PC-9 (cell line): ENCODE measurements at regions not wholly inside any gene's neighbourhood (a gene's known extent, or its start where the extent isn't known, plus 50 kb on each side); places are given as distances from the start of the nearest gene placed in this dataset.
A peak's percentile ranks its signal among the peaks of the same experiment; 100 is the strongest.

Experiments
- BruUV-seq: library from RNA; stranded (reverse); fragments of 400-500 nt; replicated peaks from 2 replicates; lab custom pipeline; 2021; lab: Mats Ljungman, UMichigan
- CTCF ChIA-PET: fragments of 300-600 bp; sonication (Branson Sonifier 250); formaldehyde crosslinking; loops from one replicate; lab custom pipeline; 2022; ENCODE audit warnings: antibody characterized with exemption; lab: Charles Lee
- POLR2A ChIA-PET: fragments of 300-600 bp; sonication (Branson Sonifier 250); formaldehyde crosslinking; loops from one replicate; lab custom pipeline; 2022; ENCODE audit warnings: antibody characterized with exemption; ENCODE audit not compliant: unreplicated experiment; lab: Charles Lee
- DNase-seq, 2 experiments: peaks; one replicate each; pipeline versions ENCODE4 v3.0.0 to v3.0.0-alpha.2; 2015 to 2022; ENCODE audit warnings: mixed read lengths in 1 of 2
- H2AFZ ChIP-seq: fragments of 200-600 bp; sonication (generic); 2 replicates; pipeline ENCODE4 v1.8.1; 2017; ENCODE audit warnings: antibody characterized with exemption
- H3F3A ChIP-seq: fragments of 200-600 bp; sonication (generic); 2 replicates; pipeline ENCODE4 v1.8.1; 2017; ENCODE audit warnings: antibody characterized with exemption, mild to moderate bottlenecking, low read depth; ENCODE audit not compliant: insufficient read depth
- H3K27ac ChIP-seq: fragments of 200-600 bp; sonication (generic); 2 replicates; pipeline ENCODE4 v1.6.1; 2016; ENCODE audit warnings: mixed run types
- H3K27me3 ChIP-seq: fragments of 200-600 bp; sonication (generic); 2 replicates; pipeline ENCODE4 v1.6.1; 2016; ENCODE audit warnings: low read depth, mixed run types; ENCODE audit not compliant: insufficient read depth
- H3K36me3 ChIP-seq: fragments of 200-600 bp; sonication (generic); 2 replicates; pipeline ENCODE4 v1.6.1; 2016; ENCODE audit warnings: low read depth, mixed run types
- H3K4me1 ChIP-seq: fragments of 200-600 bp; sonication (generic); replicated peaks from 2 replicates; pipeline ENCODE4 v1.6.1; 2016; ENCODE audit warnings: mixed run types; ENCODE audit not compliant: insufficient read depth
- H3K4me2 ChIP-seq: fragments of 200-600 bp; sonication (generic); 2 replicates; pipeline ENCODE4 v1.6.1; 2017; ENCODE audit warnings: mixed run types
- H3K4me3 ChIP-seq: fragments of 200-600 bp; sonication (generic); 2 replicates; pipeline ENCODE4 v1.6.1; 2016; ENCODE audit warnings: mixed run types
- H3K79me2 ChIP-seq: fragments of 200-600 bp; sonication (generic); 2 replicates; pipeline ENCODE4 v1.6.1; 2017; ENCODE audit warnings: low read depth, mixed run types
- H3K9me2 ChIP-seq: fragments of 200-600 bp; sonication (generic); 2 replicates; pipeline ENCODE4 v1.8.1; 2017; ENCODE audit warnings: mild to moderate bottlenecking; ENCODE audit not compliant: insufficient read depth
- H3K9me3 ChIP-seq: fragments of 200-600 bp; sonication (generic); 2 replicates; pipeline ENCODE4 v1.8.1; 2016; ENCODE audit warnings: low read depth; ENCODE audit not compliant: insufficient read depth
- H4K20me1 ChIP-seq: fragments of 200-600 bp; sonication (generic); 2 replicates; pipeline ENCODE4 v1.8.1; 2017; ENCODE audit not compliant: insufficient read depth
- EZH2 ChIP-seq: fragments of 200-600 bp; sonication (generic); IDR thresholded peaks from 2 replicates; pipeline ENCODE4 v1.8.0; 2017; ENCODE audit warnings: antibody characterized with exemption, low read depth
- intact Hi-C: fragments of 100-400 bp; cut with micrococcal nuclease; formaldehyde crosslinking; loops from one replicate; pipeline ENCODE4 v1.10.0; 2022; ENCODE audit not compliant: unreplicated experiment
- TF ChIP-seq, protein P1 (sequence below): fragments of 200-600 bp; sonication (generic); conservative IDR thresholded peaks from 2 replicates; pipeline ENCODE4 v1.6.1; 2017; ENCODE audit warnings: mixed run types, antibody characterized with exemption, mild to moderate bottlenecking, moderate library complexity

DNA sequence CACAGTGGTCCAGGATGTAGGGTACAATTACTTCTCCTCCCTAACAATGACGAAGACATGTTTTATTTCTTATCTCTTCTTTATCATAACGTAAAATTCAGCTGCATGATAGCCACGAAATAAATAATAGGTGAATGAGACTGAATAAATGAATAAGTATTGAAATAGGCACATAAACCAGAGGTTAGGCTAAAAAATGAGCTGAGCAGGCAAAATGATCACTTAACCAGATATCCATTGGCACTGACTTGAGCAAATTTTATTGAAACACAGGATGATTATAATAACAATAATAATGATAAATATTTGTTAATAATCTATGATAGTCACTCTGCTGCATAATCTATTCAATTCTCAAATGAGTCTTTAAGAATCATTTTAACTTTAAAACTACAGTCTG is 506.9 kb upstream of the ZNF804A start:
- TF ChIP-seq, protein P1, sequence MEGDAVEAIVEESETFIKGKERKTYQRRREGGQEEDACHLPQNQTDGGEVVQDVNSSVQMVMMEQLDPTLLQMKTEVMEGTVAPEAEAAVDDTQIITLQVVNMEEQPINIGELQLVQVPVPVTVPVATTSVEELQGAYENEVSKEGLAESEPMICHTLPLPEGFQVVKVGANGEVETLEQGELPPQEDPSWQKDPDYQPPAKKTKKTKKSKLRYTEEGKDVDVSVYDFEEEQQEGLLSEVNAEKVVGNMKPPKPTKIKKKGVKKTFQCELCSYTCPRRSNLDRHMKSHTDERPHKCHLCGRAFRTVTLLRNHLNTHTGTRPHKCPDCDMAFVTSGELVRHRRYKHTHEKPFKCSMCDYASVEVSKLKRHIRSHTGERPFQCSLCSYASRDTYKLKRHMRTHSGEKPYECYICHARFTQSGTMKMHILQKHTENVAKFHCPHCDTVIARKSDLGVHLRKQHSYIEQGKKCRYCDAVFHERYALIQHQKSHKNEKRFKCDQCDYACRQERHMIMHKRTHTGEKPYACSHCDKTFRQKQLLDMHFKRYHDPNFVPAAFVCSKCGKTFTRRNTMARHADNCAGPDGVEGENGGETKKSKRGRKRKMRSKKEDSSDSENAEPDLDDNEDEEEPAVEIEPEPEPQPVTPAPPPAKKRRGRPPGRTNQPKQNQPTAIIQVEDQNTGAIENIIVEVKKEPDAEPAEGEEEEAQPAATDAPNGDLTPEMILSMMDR, result no peak
- TF ChIP-seq EZH2, result no peak
- intact Hi-C loops, result no loop called here
- POLR2A ChIA-PET, result no interaction called here
- no peak overlapping the region for H3K4me2 ChIP-seq
- CTCF ChIA-PET, result no interaction called here
- BruUV-seq, result no TSS peak
- no peaks in the 10 kb centered on the region for H3K9me3 ChIP-seq
- H3K4me3 ChIP-seq, result no peak overlapping the region
- H3K4me1 ChIP-seq, result no peaks in the 10 kb centered on the region
- no peaks in the 10 kb centered on the region for H3F3A ChIP-seq
- H3K9me2 ChIP-seq, result no peaks in the 10 kb centered on the region
- H4K20me1 ChIP-seq, result no peaks in the 10 kb centered on the region
- H3K36me3 ChIP-seq, result no peaks in the 10 kb centered on the region
- H2AFZ ChIP-seq, result 0 out of 2 replicates have a peak overlapping the region, but pooled peaks have one; percentile 3
- no peak for DNase-seq
- H3K27ac ChIP-seq, result no peak overlapping the region
- no peaks in the 10 kb centered on the region for H3K27me3 ChIP-seq
- no peaks in the 10 kb centered on the region for H3K79me2 ChIP-seq

DNA sequence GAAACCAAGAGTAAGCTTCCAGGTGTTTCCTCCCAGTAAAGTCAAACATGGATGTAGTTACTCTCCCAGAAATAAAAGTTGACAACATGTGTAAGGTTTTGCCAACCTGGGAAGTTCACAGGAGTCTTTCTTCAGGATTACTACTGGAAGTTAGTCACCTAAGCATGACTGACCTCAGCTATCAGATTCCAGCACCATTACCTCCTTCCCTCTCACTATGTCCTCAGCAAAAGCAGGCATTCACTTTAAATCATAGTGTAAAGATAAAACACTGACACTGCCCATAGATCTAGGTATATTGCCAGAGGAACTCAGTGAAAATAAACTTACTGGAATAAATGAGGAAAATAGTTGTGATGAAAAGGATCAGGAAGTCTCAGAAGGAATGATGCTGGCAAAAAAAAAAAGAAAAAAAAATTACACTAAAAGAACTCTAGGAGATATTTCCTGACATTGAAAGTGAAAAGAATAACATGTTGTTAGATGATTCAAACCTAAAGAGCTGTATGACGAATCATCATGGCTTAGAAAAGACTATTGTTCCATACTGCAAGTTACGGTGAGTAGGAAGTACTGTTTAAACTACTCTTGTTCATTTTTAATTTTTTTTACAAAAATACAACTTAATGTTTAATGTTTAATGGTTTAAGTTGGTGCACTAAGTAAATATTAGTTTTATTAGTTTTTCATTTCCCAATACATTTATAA is 484.5 kb upstream of the ZNF804A start:
- BruUV-seq, result no TSS peak
- no peaks in the 10 kb centered on the region for H3K4me1 ChIP-seq
- ChIA-PET POLR2A (no interaction called here), CTCF (no interaction called here)
- no peaks in the 10 kb centered on the region for H3K9me2 ChIP-seq
- no peaks in the 10 kb centered on the region for H3K9me3 ChIP-seq
- H3K4me2 ChIP-seq, result no peak overlapping the region
- DNase-seq, result no peak
- H3F3A ChIP-seq, result no peaks in the 10 kb centered on the region
- H2AFZ ChIP-seq, result no peak overlapping the region
- no peaks in the 10 kb centered on the region for H4K20me1 ChIP-seq
- no peak overlapping the region for H3K4me3 ChIP-seq
- TF ChIP-seq, protein P1, result no peak
- no peak for TF ChIP-seq EZH2
- intact Hi-C loops, result no loop called here
- no peak overlapping the region for H3K27ac ChIP-seq
- no peaks in the 10 kb centered on the region for H3K79me2 ChIP-seq
- no peaks in the 10 kb centered on the region for H3K36me3 ChIP-seq
- H3K27me3 ChIP-seq, result no peaks in the 10 kb centered on the region

- ChIA-PET CTCF (no interaction called here), POLR2A (no interaction called here)
- H3K9me2 ChIP-seq, result no peaks in the 10 kb centered on the region
- H3K4me3 ChIP-seq, result no peak overlapping the region
- no peaks in the 10 kb centered on the region for H3K36me3 ChIP-seq
- no peaks in the 10 kb centered on the region for H3K79me2 ChIP-seq
- no peaks in the 10 kb centered on the region for H3F3A ChIP-seq
- no peak overlapping the region for H3K27ac ChIP-seq
- BruUV-seq, result no TSS peak
- TF ChIP-seq, protein P1, result no peak
- no peak for TF ChIP-seq EZH2
- no peak for DNase-seq
- intact Hi-C loops, result no loop called here
- no peaks in the 10 kb centered on the region for H3K9me3 ChIP-seq
- H3K4me1 ChIP-seq, result no peaks in the 10 kb centered on the region
- no peak overlapping the region for H3K4me2 ChIP-seq
- no peaks in the 10 kb centered on the region for H3K27me3 ChIP-seq
- no peak overlapping the region for H2AFZ ChIP-seq
- H4K20me1 ChIP-seq, result no peaks in the 10 kb centered on the region
Observed at GRCh38 chr2:184114439-184114838, 483.9 kb upstream of the ZNF804A start.
